HG02642 (cell line): ENCODE measurements at regions not wholly inside any gene's neighbourhood (a gene's known extent, or its start where the extent isn't known, plus 50 kb on each side); places are given as distances from the start of the nearest gene placed in this dataset.
"Not testable (repeated sequence)": the region's sequence is repeated elsewhere in the genome, so short reads cannot be mapped to it uniquely, and the experiment has no call there.

Experiments used
- ATAC-seq: cut with Tn5 transposase; IDR thresholded peaks from one replicate; pipeline ENCODE4 v1.9.1; 2021; ENCODE audit warnings: mild to moderate bottlenecking; ENCODE audit not compliant: unreplicated experiment, poor library complexity

DNA sequence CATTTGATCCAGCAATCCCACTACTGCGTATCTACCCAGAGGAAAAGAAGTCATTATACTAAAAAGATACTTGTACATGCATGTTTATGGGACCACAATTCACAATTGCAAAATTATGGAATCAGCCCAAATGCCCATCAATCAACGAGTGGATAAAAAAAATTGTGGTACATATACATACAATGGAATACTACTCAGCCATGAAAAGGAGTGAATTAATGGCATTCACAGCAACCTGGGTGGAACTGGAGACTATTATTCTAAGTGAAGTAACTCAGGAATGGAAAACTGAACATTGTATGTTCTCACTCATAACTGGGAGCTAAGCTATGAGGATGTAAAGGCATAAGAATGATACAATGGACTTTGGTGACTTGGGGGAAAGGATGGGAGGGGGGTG, 227.3 kb downstream of the IGSF11 start:
- not testable (repeated sequence) for ATAC-seq

DNA sequence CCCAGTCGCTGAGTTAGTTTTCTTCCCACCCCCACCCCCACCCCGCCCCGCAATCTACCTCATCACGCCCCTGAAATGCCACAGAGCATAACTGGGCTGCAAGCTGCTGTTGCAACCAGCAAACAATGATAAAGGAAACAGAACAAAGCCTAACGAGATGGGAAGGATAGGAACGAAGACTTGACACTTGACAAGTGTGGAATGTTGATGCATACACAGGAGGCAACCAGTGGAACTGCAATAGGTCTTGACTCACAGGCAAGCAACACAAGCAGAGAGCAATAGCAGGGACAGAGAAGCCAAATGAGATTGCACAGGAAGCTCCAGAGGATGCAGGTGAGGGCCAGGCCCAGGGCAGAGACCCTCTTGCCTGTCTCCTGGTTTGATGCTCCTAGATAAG, 225.9 kb downstream of the IGSF11 start:
- no peak for ATAC-seq

DNA sequence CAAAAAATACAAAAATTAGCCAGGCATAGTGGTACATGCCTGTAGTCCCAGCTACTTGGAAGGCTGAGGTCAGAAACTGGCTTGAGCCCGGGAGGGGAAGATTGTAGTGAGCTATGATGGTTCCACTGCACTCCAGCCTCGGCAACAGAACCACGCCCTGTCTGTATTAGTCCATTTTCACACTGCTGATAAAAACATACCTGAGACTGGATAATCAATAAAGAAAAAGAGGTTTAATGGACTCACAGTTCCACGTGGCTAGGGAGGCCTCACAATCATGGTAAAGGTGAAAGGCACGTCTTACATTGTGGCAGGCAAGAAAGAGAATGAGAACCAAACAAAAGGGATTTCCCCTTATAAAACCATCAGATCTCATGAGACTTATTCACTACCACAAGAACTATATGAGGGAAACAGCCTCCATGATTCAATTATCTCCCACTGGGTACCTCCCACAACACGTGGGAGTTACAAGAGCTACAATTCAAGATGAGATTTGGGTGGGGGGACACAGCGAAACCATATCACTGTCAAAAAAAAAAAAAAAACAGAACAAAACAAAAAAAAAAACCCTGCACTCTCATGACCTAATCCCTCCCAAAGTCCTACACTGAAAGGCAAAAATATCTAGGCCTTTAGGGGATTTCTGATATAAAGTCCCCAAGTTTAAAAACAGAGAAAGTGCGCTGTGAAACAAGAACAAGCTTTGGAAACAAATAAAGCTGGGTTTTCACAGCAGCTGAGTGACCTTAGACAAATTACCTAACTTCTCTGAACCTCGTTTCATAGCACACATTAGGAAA, 224.7 kb downstream of the IGSF11 start:
- ATAC-seq = peak; percentile 50

DNA sequence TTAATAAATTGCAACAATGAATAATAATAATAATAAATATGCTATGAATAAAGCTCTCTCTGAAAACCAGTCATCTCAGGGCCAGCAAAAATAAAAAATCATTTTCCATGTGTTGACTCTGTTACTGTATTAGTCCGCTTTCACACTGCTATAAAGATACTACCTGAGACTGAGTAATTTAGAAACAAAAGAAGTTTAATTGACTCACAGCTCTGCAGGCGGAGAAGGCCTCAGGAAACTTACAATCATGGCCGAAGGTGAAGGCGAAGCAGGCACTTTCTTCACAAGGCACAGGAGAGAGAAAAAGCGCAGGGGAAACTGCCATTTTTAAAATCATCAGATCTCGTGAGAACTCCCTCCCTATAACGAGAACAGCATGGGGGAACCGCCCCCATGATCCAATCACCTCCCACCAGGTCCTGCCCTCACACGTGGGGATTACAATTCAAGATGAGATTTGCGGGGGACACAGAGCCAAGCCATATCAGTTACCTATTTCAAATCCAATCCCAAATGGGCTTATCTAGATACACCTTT, 224.1 kb downstream of the IGSF11 start:
- peak; percentile 18 for ATAC-seq

DNA sequence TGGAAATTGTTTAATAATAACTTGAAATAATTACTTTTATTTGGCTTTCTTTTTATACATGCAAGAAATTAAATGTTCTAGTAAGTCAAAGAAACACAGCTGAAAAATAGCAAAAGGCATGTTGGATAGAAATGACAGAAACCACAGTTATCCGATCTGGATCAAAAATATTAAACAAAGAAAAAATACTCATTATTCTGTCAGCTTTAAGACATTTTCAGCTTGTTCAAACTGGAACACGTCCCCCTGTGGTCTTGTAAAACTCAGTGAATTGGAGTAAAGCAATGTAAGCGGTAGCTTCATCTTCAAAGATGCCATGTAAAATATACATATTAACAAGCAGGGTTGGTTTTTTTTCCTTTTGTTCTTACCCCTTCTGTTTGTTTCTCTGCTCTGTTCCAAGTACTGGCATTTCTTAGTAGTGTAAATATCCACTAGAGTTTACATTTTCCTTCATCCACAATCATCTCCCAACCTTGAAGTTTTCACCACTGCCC, 223.4 kb downstream of the IGSF11 start:
- ATAC-seq = no peak

DNA sequence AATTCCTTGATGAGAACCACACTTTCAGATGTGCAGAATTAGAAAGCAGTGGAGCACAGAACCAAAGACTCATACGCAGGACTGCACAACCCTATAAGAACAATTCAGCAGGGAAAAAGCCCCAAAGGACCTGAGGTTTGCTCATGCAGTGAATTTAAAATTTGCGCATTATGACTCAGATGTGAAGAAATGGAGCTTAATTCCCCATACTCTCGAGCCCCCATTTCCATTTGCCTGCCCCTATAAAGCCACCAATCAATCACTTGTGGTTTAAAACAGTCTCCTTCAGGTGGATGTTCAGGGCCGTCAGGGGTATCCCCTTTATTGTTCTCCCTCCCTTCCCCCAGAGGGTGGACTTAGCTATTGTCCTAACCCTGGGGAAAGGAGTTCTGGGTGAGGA, 221.2 kb downstream of the IGSF11 start:
- ATAC-seq = peak; percentile 26

DNA sequence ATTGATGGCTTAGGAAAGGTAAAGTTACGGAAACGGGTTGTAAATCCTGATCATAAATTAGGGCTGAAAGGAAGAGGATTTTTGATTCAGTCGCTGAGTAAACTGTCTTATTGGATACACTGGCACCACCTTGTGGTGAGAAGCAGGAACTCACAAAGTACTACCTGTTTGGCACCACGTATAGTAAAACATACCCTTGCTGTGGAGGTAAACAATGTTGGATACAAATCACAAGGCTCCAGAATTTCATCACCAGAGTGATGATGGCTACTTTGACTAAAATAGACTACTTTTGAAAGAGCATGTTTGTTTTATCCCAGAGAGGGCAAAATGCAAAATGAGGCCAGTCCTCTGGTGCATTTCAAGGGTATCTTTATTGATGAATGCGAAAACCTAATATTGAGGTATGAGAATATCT, 216.9 kb downstream of the IGSF11 start:
- peak; percentile 73 for ATAC-seq

DNA sequence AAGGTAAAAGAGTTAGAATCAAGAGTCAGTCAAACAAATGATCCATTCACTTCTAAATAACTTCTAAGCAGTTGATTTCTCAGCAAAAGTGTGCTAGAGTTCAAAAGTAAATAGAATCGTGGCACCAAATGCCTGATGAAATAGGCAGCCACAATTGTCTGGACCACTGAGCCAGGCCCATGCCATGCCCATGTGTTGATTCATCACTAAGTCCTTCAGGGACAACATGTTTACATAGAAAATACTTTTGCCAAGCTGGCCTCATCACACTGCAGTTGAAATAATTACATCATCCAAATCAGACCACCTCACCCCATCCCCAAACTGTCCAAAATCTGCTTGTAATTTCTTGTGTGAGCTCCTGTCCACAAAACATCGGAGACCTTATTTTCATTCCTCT, 216.3 kb downstream of the IGSF11 start:
- no peak for ATAC-seq

DNA sequence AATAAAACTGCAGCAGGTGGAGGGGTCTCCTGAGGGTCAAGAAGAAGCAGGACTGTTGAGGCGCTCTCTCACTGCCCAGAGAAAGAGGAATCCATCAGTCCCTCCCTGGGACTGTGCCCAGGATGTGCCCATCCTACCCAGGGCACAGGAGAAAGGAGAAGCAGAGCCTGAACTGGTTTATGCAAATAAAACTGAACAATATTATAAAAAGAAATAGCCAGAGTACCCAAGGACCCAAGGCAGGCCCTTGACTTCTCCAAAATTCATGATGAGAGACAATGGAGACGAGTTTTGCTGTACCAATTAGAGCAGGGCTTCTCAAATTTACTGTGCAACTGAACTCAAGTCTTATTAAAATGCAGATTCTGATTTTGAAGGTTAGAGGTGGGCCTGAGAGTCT, 211.0 kb downstream of the IGSF11 start:
- no peak for ATAC-seq

DNA sequence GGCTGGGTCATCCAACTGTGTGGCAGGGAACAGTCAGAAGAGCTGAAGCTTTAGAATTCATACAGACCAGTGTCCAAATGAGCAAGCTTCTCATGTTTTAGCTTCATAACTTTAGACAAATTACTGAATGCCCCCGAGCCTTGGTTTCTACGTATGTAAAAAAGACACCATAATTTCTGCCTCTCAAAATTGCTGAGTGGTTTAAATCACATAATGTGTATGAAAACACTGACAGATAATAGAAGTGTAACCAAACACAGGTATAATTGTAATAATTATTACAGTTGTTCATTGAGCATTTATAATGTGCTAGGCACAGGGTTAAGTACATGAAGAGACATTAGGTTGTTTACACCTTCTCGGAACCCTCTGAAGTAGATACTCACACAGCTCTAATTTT, 207.2 kb downstream of the IGSF11 start:
- no peak for ATAC-seq

DNA sequence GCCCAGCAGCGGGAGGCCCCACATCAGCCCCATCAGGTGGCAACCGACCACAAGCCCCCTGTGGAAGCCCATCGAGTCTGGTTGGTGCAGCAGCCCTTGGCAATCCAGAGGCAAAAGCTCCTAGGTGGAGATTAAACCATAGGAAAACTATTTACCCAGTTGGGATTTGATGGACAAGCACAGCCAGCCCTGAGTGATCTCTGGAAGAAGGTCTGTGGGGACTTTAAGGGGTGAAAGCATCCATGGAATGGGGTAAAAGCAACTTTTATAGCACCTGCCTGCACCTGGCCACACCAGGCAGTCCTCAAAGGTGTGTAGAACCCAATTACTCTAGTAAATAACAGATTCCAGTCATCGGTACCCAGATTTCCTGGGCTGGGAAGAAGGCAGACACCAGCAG, 206.3 kb downstream of the IGSF11 start:
- ATAC-seq = no peak

DNA sequence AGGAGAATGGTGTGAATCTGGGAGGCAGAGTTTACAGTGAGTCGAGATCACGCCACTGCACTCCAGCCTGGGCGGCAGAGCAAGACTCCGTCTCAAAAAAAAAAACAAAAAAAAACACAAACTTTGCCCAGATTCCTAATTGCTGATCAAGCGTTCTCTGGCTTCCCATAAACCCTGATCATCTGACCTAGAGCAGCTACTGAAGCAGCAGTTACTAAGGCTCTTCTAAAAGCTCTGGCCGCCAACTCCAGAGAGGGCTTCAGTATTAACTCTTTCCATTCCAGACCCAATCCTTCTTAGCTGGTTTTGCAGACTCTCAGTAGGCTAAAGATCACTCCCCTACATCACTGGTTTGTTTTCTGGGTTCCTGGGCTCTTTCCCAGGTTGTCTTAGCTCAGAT, 201.6 kb downstream of the IGSF11 start:
- no peak for ATAC-seq

DNA sequence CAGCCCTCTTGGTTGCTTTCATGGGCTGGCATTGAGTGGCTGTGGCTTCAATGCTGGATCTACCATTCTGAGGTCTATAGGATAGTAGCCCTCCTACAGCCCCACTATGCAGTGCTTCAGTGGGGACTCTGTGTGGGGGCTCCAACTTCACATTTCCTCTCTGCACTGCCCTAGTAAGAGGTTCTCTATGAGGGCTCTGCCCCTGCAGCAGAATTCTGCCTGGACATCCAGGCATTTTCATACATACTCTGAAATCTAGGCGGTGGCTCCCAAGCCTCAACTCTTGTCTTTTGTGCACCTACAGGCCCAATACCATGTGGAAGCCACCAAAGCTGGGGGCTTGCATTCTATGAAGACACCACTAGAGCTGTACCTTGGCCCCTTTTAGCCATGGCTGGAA, 195.8 kb downstream of the IGSF11 start:
- no peak for ATAC-seq

DNA sequence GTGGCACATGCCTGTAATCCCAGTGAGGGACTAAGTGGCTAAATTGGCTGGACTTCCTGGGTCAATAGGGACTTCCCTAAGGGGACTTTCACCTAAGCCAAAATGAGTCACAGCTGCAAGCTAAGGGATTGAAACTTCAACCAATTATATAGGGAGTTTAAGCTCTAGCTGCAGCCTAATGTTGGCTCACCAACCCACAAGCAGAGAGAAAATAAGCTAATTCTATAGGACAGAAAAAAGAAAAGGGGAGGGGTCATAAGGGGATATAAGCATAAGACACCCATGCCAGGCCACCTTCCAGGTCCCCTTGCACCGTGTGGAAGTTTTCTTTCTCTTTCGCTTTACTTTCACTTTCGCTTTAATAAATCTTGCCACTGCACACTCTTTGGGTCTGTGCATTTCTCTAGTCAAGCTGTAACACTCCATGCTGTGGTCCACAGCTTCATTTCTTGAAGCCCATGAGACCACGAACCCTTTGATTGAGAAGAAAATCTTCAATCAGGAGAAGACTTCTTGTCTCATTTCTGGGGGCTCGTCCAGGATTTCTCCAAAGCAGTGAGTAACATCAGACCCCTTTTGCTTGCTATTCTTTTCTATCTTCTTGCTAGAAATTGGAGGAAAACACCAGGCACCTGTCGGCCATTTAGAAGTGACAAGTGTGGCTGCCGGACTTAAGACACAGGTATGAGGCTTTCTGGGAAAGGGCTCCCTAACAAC, 192.3 kb downstream of the IGSF11 start:
- no peak for ATAC-seq

DNA sequence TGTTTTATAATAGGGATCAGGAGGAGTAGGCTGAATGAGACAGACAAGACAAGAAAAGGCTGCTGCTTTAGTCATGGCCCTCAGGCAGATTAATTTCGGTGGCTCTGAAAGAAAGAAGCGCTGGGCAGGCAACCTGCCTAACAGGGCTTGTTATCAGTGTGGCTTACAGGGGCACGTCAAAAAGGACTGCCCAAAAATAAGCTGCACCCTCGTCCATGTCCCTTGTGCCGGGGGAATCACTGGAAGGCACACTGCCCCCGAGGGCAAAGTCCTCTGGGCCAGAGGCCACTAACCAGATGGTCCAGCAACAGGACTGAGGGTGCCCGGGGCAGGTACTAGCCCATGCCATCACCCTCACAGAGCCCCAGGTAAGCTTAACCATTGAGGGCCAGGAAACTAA, 188.5 kb downstream of the IGSF11 start:
- ATAC-seq = no peak
